ENCODE measurements at regions not wholly inside any gene's neighbourhood (a gene's known extent, or its start where the extent isn't known, plus 50 kb on each side); places are given as distances from the start of the nearest gene placed in this dataset.

GRCh38 chr14:55798406-55798805 lies 218.4 kb downstream of the KTN1 start:
- no peak for DNase-seq (ENCODE audit: low read depth)
- H4K20me1 ChIP-seq (ENCODE audit: insufficient read depth, low read length) = no peaks in the 10 kb centered on the region
- Mint-ChIP-seq H3K9me3 (ENCODE audit: unreplicated experiment) (peaks cover 5% of the 10 kb centered on the region), H3K4me1 (ENCODE audit: low read depth, unreplicated experiment) (peaks cover 3% of the 10 kb centered on the region), H3K27ac (ENCODE audit: unreplicated experiment) (no peak overlapping the region), H3K4me3 (ENCODE audit: unreplicated experiment) (no peak overlapping the region), H3K36me3 (ENCODE audit: low read depth, unreplicated experiment) (peaks cover 2% of the 10 kb centered on the region), H3K27me3 (ENCODE audit: low read depth, unreplicated experiment) (no peaks in the 10 kb centered on the region)
- no peaks in the 10 kb centered on the region for H3K36me3 ChIP-seq (ENCODE audit: insufficient read depth, low read length)
- H3K4me2 ChIP-seq (ENCODE audit: low read length) = no peak overlapping the region
- no peaks in the 10 kb centered on the region for H3K27me3 ChIP-seq (ENCODE audit: insufficient read depth, low read length)
- H3K9ac ChIP-seq (ENCODE audit: low read length) = no peak overlapping the region
- no peak for FAIRE-seq
- TF ChIP-seq EZH2 (IDR thresholded peaks at IDR 0.05; ENCODE audit: insufficient read depth, low read length) (no peak), CTCF (IDR thresholded peaks at IDR 0.05; ENCODE audit: insufficient read depth, low read depth, low read length) (no peak)
- H3K27ac ChIP-seq (ENCODE audit: low read depth, low read length) = no peak overlapping the region
- H3K4me1 ChIP-seq (ENCODE audit: insufficient read depth, low read length) = peaks cover 3% of the 10 kb centered on the region
- no peak overlapping the region for H2AFZ ChIP-seq (ENCODE audit: low read depth, low read length)
- H3K4me3 ChIP-seq (ENCODE audit: insufficient read depth, low read depth, low read length) = no peak overlapping the region
- H3K79me2 ChIP-seq (ENCODE audit: insufficient read depth, low read length) = no peaks in the 10 kb centered on the region
- no peaks in the 10 kb centered on the region for H3K9me3 ChIP-seq (ENCODE audit: insufficient read depth, low read depth, low read length)

- H3K4me3 ChIP-seq (ENCODE audit: insufficient read depth, low read depth, low read length) = no peak overlapping the region
- no peaks in the 10 kb centered on the region for H3K79me2 ChIP-seq (ENCODE audit: insufficient read depth, low read length)
- Mint-ChIP-seq H3K36me3 (ENCODE audit: low read depth, unreplicated experiment) (peaks cover 4% of the 10 kb centered on the region), H3K27me3 (ENCODE audit: low read depth, unreplicated experiment) (peaks cover 2% of the 10 kb centered on the region), H3K27ac (ENCODE audit: unreplicated experiment) (no peak overlapping the region), H3K4me1 (ENCODE audit: low read depth, unreplicated experiment) (peaks cover 11% of the 10 kb centered on the region), H3K4me3 (ENCODE audit: unreplicated experiment) (no peak overlapping the region), H3K9me3 (ENCODE audit: unreplicated experiment) (peaks cover 5% of the 10 kb centered on the region)
- H3K9me3 ChIP-seq (ENCODE audit: insufficient read depth, low read depth, low read length) = no peaks in the 10 kb centered on the region
- H2AFZ ChIP-seq (ENCODE audit: low read depth, low read length) = no peak overlapping the region
- H3K27ac ChIP-seq (ENCODE audit: low read depth, low read length) = no peak overlapping the region
- no peak overlapping the region for H3K9ac ChIP-seq (ENCODE audit: low read length)
- H3K27me3 ChIP-seq (ENCODE audit: insufficient read depth, low read length) = no peaks in the 10 kb centered on the region
- FAIRE-seq (no peak), DNase-seq (ENCODE audit: low read depth) (no peak)
- TF ChIP-seq CTCF (IDR thresholded peaks at IDR 0.05; ENCODE audit: insufficient read depth, low read depth, low read length) (no peak), EZH2 (IDR thresholded peaks at IDR 0.05; ENCODE audit: insufficient read depth, low read length) (no peak)
- H3K36me3 ChIP-seq (ENCODE audit: insufficient read depth, low read length) = no peaks in the 10 kb centered on the region
- no peaks in the 10 kb centered on the region for H4K20me1 ChIP-seq (ENCODE audit: insufficient read depth, low read length)
- no peak overlapping the region for H3K4me2 ChIP-seq (ENCODE audit: low read length)
- H3K4me1 ChIP-seq (ENCODE audit: insufficient read depth, low read length) = peaks cover 2% of the 10 kb centered on the region
Measured at GRCh38 chr14:55799508-55800095, 219.6 kb downstream of the KTN1 start.

- Histone ChIP-seq H3K4me3 (ENCODE audit: insufficient read depth, low read depth, low read length) (no peak overlapping the region), H3K4me2 (ENCODE audit: low read length) (no peak overlapping the region), H2AFZ (ENCODE audit: low read depth, low read length) (no peak overlapping the region), H3K9ac (ENCODE audit: low read length) (no peak overlapping the region), H3K27ac (ENCODE audit: low read depth, low read length) (no peak overlapping the region), H3K79me2 (ENCODE audit: insufficient read depth, low read length) (no peaks in the 10 kb centered on the region), H3K9me3 (ENCODE audit: insufficient read depth, low read depth, low read length) (no peaks in the 10 kb centered on the region), H3K36me3 (ENCODE audit: insufficient read depth, low read length) (no peaks in the 10 kb centered on the region), H3K4me1 (ENCODE audit: insufficient read depth, low read length) (no peaks in the 10 kb centered on the region), H4K20me1 (ENCODE audit: insufficient read depth, low read length) (no peaks in the 10 kb centered on the region), H3K27me3 (ENCODE audit: insufficient read depth, low read length) (no peaks in the 10 kb centered on the region)
- H3K36me3 Mint-ChIP-seq (ENCODE audit: low read depth, unreplicated experiment) = peaks cover 4% of the 10 kb centered on the region
- peaks cover 3% of the 10 kb centered on the region for H3K27me3 Mint-ChIP-seq (ENCODE audit: low read depth, unreplicated experiment)
- no peak for TF ChIP-seq EZH2 (IDR thresholded peaks at IDR 0.05; ENCODE audit: insufficient read depth, low read length)
- no peak for TF ChIP-seq CTCF (IDR thresholded peaks at IDR 0.05; ENCODE audit: insufficient read depth, low read depth, low read length)
- H3K27ac Mint-ChIP-seq (ENCODE audit: unreplicated experiment) = no peak overlapping the region
- no peak overlapping the region for H3K4me3 Mint-ChIP-seq (ENCODE audit: unreplicated experiment)
- H3K9me3 Mint-ChIP-seq (ENCODE audit: unreplicated experiment) = peaks cover 5% of the 10 kb centered on the region
- DNase-seq (ENCODE audit: low read depth) (no peak), FAIRE-seq (no peak)
- peaks cover 11% of the 10 kb centered on the region for H3K4me1 Mint-ChIP-seq (ENCODE audit: low read depth, unreplicated experiment)
Measured at GRCh38 chr14:55800156-55800785, 220.3 kb downstream of the KTN1 start.
